Cardiac muscle cell (in vitro differentiated cells and primary cell): ENCODE measurements at regions not wholly inside any gene's neighbourhood (a gene's known extent, or its start where the extent isn't known, plus 50 kb on each side); places are given as distances from the start of the nearest gene placed in this dataset.

Experiments
- DNase-seq, 2 donors: peaks; one replicate each; pipeline versions ENCODE4 v3.0.0 to v3.0.0-alpha.2; 2010 to 2017; ENCODE audit warnings: low read depth in 1 of 2, low spot score in 1 of 2
- H3K27ac ChIP-seq: fragments of 200-600 bp; sonication (generic); 2 replicates; pipeline ENCODE4 v1.5.1; 2016
- H3K27me3 ChIP-seq: fragments of 200-600 bp; sonication (generic); 2 replicates; pipeline ENCODE4 v1.6.0; 2016; ENCODE audit warnings: control low read depth
- H3K36me3 ChIP-seq: fragments of 200-600 bp; sonication (generic); 2 replicates; pipeline ENCODE4 v1.5.1; 2016; ENCODE audit warnings: control low read depth
- H3K4me1 ChIP-seq: fragments of 200-600 bp; sonication (generic); 2 replicates; pipeline ENCODE4 v1.8.1; 2017; ENCODE audit warnings: low read depth, mild to moderate bottlenecking, mixed run types
- H3K4me3 ChIP-seq: fragments of 200-600 bp; sonication (generic); 2 replicates; pipeline ENCODE4 v1.5.1; 2016; ENCODE audit warnings: mild to moderate bottlenecking
- H3K9me3 ChIP-seq: fragments of 200-600 bp; sonication (generic); 2 replicates; pipeline ENCODE4 v1.5.1; 2017; ENCODE audit warnings: low read depth, mild to moderate bottlenecking, control low read depth
- CTCF ChIP-seq: IDR thresholded peaks from 2 replicates; pipeline ENCODE4 v1.5.1; 2012; ENCODE audit warnings: low read depth, mild to moderate bottlenecking, low read length

- no peak overlapping the region for H3K4me3 ChIP-seq
- H3K27ac ChIP-seq, result no peak overlapping the region
- H3K9me3 ChIP-seq, result no peaks in the 10 kb centered on the region
- H3K27me3 ChIP-seq, result no peaks in the 10 kb centered on the region
- no peaks in the 10 kb centered on the region for H3K36me3 ChIP-seq
- no peak for DNase-seq
- TF ChIP-seq CTCF, result no peak
- H3K4me1 ChIP-seq, result no peaks in the 10 kb centered on the region
Observed at GRCh38 chr1:72734415-72734814, 452.1 kb upstream of the NEGR1 start.

- DNase-seq, result peak in 1 of 2 donors; percentile 52
- H3K9me3 ChIP-seq, result no peaks in the 10 kb centered on the region
- H3K27ac ChIP-seq, result no peak overlapping the region
- no peaks in the 10 kb centered on the region for H3K27me3 ChIP-seq
- no peak overlapping the region for H3K4me3 ChIP-seq
- no peaks in the 10 kb centered on the region for H3K36me3 ChIP-seq
- H3K4me1 ChIP-seq, result no peaks in the 10 kb centered on the region
- no peak for TF ChIP-seq CTCF
Observed at GRCh38 chr1:72724951-72725861, 442.9 kb upstream of the NEGR1 start.

GRCh38 chr1:72705921-72706320 lies 423.6 kb upstream of the NEGR1 start:
- H3K27me3 ChIP-seq, result no peaks in the 10 kb centered on the region
- H3K4me3 ChIP-seq, result no peak overlapping the region
- no peak for DNase-seq
- H3K27ac ChIP-seq, result no peak overlapping the region
- no peaks in the 10 kb centered on the region for H3K4me1 ChIP-seq
- H3K9me3 ChIP-seq, result no peaks in the 10 kb centered on the region
- H3K36me3 ChIP-seq, result no peaks in the 10 kb centered on the region
- TF ChIP-seq CTCF, result no peak

DNA sequence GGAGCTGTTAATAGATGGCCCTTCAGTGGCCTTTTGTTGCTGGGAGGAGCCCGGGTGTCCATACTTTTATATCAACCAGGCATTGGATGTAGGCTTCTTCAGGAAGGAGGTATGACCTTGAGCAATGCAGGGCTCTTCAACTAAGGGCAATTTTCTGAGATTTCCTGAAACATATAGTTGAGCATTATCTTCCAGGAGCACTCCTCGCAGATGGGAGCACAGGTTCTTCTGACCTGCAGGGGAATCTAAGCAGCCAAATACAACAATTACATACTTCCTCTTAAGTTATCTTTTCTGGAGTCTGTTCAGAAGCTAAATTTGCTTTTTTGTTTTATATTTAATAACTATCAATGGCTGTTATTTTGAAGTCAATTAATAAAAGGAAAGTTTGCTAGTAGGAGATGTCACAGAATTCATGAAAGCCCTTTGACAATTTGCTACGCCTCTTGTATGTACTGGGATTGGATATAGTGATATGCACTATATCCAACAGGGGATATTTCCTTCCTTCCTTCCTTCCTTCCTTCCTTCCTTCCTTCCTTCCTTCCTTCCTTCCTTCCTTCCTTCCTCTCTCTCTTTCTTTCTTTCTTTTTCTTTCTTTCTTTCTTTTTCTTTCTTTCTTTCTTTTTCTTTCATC lies 422.6 kb upstream of the NEGR1 start:
- Histone ChIP-seq H3K4me3 (no peak overlapping the region), H3K36me3 (no peaks in the 10 kb centered on the region), H3K9me3 (no peaks in the 10 kb centered on the region), H3K27me3 (no peaks in the 10 kb centered on the region), H3K27ac (no peak overlapping the region), H3K4me1 (no peaks in the 10 kb centered on the region)
- no peak for DNase-seq
- no peak for TF ChIP-seq CTCF

- no peak for DNase-seq
- TF ChIP-seq CTCF, result no peak
- Histone ChIP-seq H3K27me3 (no peaks in the 10 kb centered on the region), H3K9me3 (no peaks in the 10 kb centered on the region), H3K27ac (no peak overlapping the region), H3K36me3 (no peaks in the 10 kb centered on the region), H3K4me1 (no peaks in the 10 kb centered on the region), H3K4me3 (no peak overlapping the region)
Observed at GRCh38 chr1:72697410-72697809, 415.1 kb upstream of the NEGR1 start.
